Memory B cell (primary cell): ENCODE measurements at regions not wholly inside any gene's neighbourhood (a gene's known extent, or its start where the extent isn't known, plus 50 kb on each side); places are given as distances from the start of the nearest gene placed in this dataset.
"Not testable (repeated sequence)": the region's sequence is repeated elsewhere in the genome, so short reads cannot be mapped to it uniquely, and the experiment has no call there.

ENCODE experiments used
- ATAC-seq: fragments of 150-1000 bp; cut with Tn5 transposase; 2 replicates; pipeline ENCODE4 v1.10.0; 2021; ENCODE audit warnings: low read depth, mild to moderate bottlenecking, moderate library complexity
- DNase-seq, 2 donors: peaks; one replicate each; pipeline ENCODE4 v3.0.0; 2022; ENCODE audit warnings: low spot score in 2 of 2
- H3K27ac Mint-ChIP-seq: one replicate; pipeline ENCODE4 v1.8.0; 2022; ENCODE audit warnings: mild to moderate bottlenecking, moderate library complexity, mixed read lengths
- H3K27me3 Mint-ChIP-seq: one replicate; pipeline ENCODE4 v1.8.0; 2022; ENCODE audit warnings: mixed read lengths
- H3K36me3 Mint-ChIP-seq: one replicate; pipeline ENCODE4 v1.8.0; 2022; ENCODE audit warnings: mild to moderate bottlenecking, mixed read lengths
- H3K4me1 Mint-ChIP-seq: one replicate; pipeline ENCODE4 v1.8.0; 2022; ENCODE audit warnings: mixed read lengths
- H3K4me3 Mint-ChIP-seq: one replicate; pipeline ENCODE4 v1.8.0; 2022; ENCODE audit warnings: mild to moderate bottlenecking, moderate library complexity, mixed read lengths
- H3K9me3 Mint-ChIP-seq: one replicate; pipeline ENCODE4 v1.8.0; 2022; ENCODE audit warnings: mixed read lengths

DNA sequence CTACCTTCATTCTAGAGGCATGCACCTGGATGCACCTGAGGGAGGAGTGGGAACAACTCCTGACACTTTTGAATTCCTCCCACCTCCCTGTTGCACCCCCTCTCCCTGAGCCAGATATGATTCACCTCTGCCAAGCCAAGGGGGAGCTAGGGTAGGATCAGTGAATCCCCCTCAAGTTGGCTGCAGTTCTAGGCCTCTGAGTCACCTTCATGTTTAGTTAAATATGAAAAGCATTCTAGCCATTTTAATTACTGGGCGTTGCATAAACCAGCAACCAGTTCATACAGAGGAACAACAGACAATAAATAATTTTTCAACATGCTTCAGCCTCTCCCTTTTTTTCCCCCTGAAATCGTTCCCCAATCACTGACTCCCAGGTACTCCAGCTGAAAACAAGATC is 1440.2 kb downstream of the ADGRL3 start:
- DNase-seq, result no peak
- H3K27ac Mint-ChIP-seq, result no peak overlapping the region
- no peaks in the 10 kb centered on the region for H3K4me1 Mint-ChIP-seq
- no peaks in the 10 kb centered on the region for H3K27me3 Mint-ChIP-seq
- H3K4me3 Mint-ChIP-seq, result no peak overlapping the region
- H3K9me3 Mint-ChIP-seq, result peaks cover 2% of the 10 kb centered on the region
- H3K36me3 Mint-ChIP-seq, result no peaks in the 10 kb centered on the region
- no peak for ATAC-seq

GRCh38 chr4:62627671-62628070 is 1427.5 kb downstream of the ADGRL3 start:
- ATAC-seq (no peak), DNase-seq (no peak)
- Mint-ChIP-seq H3K9me3 (peaks cover 1% of the 10 kb centered on the region), H3K36me3 (no peaks in the 10 kb centered on the region), H3K27ac (no peak overlapping the region), H3K4me1 (no peaks in the 10 kb centered on the region), H3K4me3 (no peak overlapping the region), H3K27me3 (no peaks in the 10 kb centered on the region)

DNA sequence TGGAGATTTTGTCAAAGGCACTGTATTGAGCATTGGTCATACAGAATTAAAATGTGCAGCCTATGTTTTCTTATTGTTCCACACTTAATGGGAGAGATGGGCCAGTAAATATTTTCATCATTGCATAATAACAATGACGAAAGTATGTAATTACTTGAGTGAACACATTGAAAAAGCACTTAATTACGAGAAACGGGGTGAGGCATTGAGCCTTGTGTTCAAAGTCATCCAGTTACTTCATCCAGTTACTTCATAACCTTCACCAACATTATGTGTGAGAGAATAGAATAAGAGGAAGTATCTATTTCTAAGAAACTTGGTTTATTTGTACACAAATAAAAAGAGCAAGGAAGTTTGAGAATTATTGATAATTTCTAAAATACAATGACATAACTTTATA is 1427.0 kb downstream of the ADGRL3 start:
- no peak overlapping the region for H3K4me3 Mint-ChIP-seq
- DNase-seq (no peak), ATAC-seq (no peak)
- H3K4me1 Mint-ChIP-seq, result no peaks in the 10 kb centered on the region
- no peaks in the 10 kb centered on the region for H3K36me3 Mint-ChIP-seq
- no peak overlapping the region for H3K27ac Mint-ChIP-seq
- peaks cover 1% of the 10 kb centered on the region for H3K9me3 Mint-ChIP-seq
- no peaks in the 10 kb centered on the region for H3K27me3 Mint-ChIP-seq

GRCh38 chr4:62622089-62622488 is 1422.0 kb downstream of the ADGRL3 start:
- no peaks in the 10 kb centered on the region for H3K36me3 Mint-ChIP-seq
- H3K4me1 Mint-ChIP-seq, result no peaks in the 10 kb centered on the region

GRCh38 chr4:62619971-62620370 is 1419.8 kb downstream of the ADGRL3 start:
- H3K27me3 Mint-ChIP-seq, result no peaks in the 10 kb centered on the region
- ATAC-seq (no peak), DNase-seq (no peak)
- peaks cover 3% of the 10 kb centered on the region for H3K9me3 Mint-ChIP-seq
- H3K27ac Mint-ChIP-seq, result no peak overlapping the region
- H3K4me1 Mint-ChIP-seq, result no peaks in the 10 kb centered on the region
- no peak overlapping the region for H3K4me3 Mint-ChIP-seq
- H3K36me3 Mint-ChIP-seq, result no peaks in the 10 kb centered on the region

More at GRCh38 chr4:62622089-62622488, 1422.0 kb downstream of the ADGRL3 start:
- ATAC-seq, result no peak
- DNase-seq, result no peak
- H3K4me3 Mint-ChIP-seq, result no peak overlapping the region
- H3K9me3 Mint-ChIP-seq, result peaks cover 1% of the 10 kb centered on the region
- H3K27me3 Mint-ChIP-seq, result no peaks in the 10 kb centered on the region
- no peak overlapping the region for H3K27ac Mint-ChIP-seq

GRCh38 chr4:62618042-62618441 is 1417.9 kb downstream of the ADGRL3 start:
- Mint-ChIP-seq H3K27ac (no peak overlapping the region), H3K4me1 (no peaks in the 10 kb centered on the region), H3K4me3 (no peak overlapping the region), H3K36me3 (no peaks in the 10 kb centered on the region), H3K27me3 (no peaks in the 10 kb centered on the region), H3K9me3 (peaks cover 2% of the 10 kb centered on the region)
- ATAC-seq, result no peak
- no peak for DNase-seq

DNA sequence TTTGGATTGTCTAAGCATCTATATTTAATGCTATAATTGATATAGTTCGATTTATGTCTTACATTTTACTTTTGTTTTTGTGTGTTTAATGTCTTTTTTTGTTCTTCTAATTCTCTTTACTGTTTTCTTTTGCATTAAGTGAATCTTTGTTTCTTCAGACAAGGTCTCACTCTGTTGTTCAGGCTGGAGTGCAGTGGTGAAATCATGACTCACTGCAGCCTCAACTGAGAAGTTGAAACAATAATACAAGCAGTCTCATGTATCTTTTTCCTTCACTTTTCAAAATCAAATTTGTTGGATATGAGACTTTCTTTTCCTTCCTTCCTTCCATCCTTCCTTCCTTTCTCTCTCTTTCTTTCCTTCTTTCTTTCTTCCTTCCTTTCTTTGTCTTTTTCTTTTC is 1401.6 kb downstream of the ADGRL3 start:
- ATAC-seq, result no peak
- H3K36me3 Mint-ChIP-seq, result no peaks in the 10 kb centered on the region
- no peaks in the 10 kb centered on the region for H3K27me3 Mint-ChIP-seq
- H3K27ac Mint-ChIP-seq, result no peak overlapping the region
- no peak overlapping the region for H3K4me3 Mint-ChIP-seq
- peaks cover 2% of the 10 kb centered on the region for H3K9me3 Mint-ChIP-seq
- no peak for DNase-seq
- H3K4me1 Mint-ChIP-seq, result no peaks in the 10 kb centered on the region

DNA sequence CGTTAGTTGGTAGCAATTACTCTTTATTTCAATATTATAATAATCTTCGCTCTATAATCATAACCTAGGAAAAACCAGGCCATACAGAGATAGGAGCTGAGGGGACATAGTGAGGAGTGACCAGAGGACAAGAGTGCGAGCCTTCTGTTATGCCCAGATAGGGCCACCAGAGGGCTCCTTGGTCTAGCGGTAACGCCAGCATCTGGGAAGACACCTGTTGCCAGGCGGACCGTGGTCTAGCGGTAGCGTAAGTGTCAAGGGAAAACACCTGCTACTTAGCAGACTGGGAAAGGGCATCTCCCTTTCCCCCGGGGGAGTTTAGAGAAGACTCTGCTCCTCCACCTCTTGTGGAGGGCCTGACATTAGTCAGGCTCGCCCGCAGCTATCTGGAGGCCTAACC is 1395.1 kb downstream of the ADGRL3 start:
- H3K27ac Mint-ChIP-seq, H3K9me3 Mint-ChIP-seq, DNase-seq, H3K27me3 Mint-ChIP-seq, H3K4me3 Mint-ChIP-seq, ATAC-seq, H3K36me3 Mint-ChIP-seq, H3K4me1 Mint-ChIP-seq: not testable (repeated sequence)

DNA sequence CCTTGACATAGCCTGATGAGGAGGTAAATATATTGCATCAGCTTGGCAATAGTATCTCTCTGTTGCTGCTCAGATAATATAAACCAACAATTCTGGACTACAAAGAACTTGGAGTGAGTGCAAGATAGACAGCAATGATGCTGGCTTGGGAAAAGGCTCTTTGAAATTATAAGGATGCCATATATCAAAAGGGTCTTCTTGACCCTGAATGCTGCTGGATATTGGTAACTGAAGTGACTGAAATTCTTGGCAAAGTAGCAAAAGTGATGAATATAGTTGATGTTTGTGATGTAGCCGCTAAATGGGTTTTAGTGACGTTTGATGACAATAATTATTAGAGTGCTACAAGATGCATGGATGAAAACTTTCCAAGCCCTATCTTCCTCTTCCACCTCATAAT is 1391.6 kb downstream of the ADGRL3 start:
- ATAC-seq (no peak), DNase-seq (no peak)
- Mint-ChIP-seq H3K27ac (no peak overlapping the region), H3K4me3 (no peak overlapping the region), H3K36me3 (no peaks in the 10 kb centered on the region), H3K4me1 (no peaks in the 10 kb centered on the region), H3K9me3 (peaks cover 3% of the 10 kb centered on the region), H3K27me3 (no peaks in the 10 kb centered on the region)

DNA sequence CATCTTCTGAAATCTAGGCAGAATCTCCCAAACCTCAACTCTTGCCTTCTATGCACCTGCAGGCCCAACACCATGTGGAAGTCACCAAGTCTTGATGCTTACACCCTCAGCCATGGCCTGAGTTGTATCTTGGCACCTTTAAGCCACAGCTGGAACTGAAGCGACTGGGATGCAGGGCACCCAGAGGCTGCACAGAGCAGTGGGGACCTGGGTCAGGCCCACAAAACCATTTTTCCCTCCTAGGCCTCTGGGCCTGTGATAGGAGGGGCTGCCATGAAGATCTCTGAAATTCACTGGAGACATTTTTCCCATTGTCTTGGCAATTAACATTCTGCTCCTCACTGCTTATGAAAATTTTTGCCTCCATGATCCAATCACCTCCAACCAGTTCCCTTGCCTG is 1388.5 kb downstream of the ADGRL3 start:
- Mint-ChIP-seq H3K9me3 (peaks cover 3% of the 10 kb centered on the region), H3K27ac (no peak overlapping the region), H3K27me3 (no peaks in the 10 kb centered on the region), H3K36me3 (no peaks in the 10 kb centered on the region), H3K4me3 (no peak overlapping the region), H3K4me1 (no peaks in the 10 kb centered on the region)
- DNase-seq (no peak), ATAC-seq (no peak)

- Mint-ChIP-seq H3K4me1 (no peaks in the 10 kb centered on the region), H3K9me3 (peaks cover 8% of the 10 kb centered on the region), H3K4me3 (no peak overlapping the region), H3K27me3 (no peaks in the 10 kb centered on the region), H3K36me3 (no peaks in the 10 kb centered on the region), H3K27ac (no peak overlapping the region)
- ATAC-seq (no peak), DNase-seq (no peak)
Observed at GRCh38 chr4:62571494-62571893, 1371.4 kb downstream of the ADGRL3 start.

DNA sequence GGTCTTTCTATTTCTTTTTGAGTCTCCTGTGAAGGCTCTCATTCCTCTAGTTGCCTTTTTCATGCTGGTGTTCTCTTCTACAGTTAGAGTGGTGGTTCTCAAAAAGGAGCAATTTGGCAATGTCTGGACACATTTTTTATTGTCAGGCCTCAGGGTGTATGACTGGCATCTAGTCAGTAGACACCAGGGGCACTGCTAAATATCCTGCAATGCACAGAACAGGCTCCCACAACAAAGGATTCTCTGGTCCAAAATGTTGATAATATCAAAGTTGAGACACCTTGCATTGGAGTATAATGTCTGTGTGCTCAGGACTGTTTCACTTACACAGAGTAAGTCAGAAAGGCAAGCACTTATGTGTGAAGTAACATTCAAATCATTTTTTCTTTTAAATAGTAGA is 1360.7 kb downstream of the ADGRL3 start:
- Mint-ChIP-seq H3K9me3 (peaks cover 6% of the 10 kb centered on the region), H3K4me3 (no peak overlapping the region), H3K27me3 (no peaks in the 10 kb centered on the region), H3K27ac (no peak overlapping the region), H3K36me3 (no peaks in the 10 kb centered on the region), H3K4me1 (no peaks in the 10 kb centered on the region)
- no peak for DNase-seq
- ATAC-seq, result no peak

DNA sequence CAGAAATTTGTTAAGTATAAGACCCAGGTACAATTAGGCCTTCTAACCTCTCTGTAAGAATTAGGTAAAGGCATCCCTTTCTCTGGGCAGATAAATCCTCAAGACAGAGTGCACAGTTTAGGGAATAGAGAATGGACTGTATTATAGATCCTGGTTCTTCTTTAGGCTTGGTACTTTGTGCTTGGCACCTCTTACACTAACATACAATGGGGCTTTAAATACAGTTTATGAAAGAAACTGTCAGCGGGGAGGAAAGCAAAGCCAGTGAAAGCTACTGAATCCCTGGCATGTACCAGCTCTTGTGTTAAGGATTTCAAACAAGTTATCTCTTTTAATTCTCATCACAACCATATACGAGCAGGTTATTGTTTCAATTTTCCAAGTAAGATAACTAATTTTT is 1350.0 kb downstream of the ADGRL3 start:
- Mint-ChIP-seq H3K4me1 (no peaks in the 10 kb centered on the region), H3K27me3 (no peaks in the 10 kb centered on the region), H3K36me3 (no peaks in the 10 kb centered on the region), H3K4me3 (no peak overlapping the region), H3K27ac (no peak overlapping the region), H3K9me3 (peaks cover 4% of the 10 kb centered on the region)
- DNase-seq (no peak), ATAC-seq (no peak)

DNA sequence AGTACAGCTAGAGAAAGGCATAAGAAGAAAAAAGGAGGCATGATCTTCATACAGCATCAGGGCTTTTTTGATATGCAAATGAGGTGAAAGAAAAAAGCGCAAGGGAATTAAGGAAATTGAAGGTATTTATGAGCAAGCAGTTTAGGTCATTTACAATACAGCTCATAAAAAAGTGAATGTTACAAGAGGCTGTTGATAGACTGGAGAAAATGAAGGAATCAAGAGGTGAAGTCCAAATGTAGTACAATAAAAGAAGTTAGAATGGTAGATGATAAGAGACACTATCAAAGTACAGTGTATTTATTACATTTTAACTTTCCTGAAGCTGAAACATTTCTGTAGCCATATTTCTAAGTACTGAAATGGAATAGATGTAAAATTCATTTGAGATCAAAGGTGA is 1349.5 kb downstream of the ADGRL3 start:
- H3K9me3 Mint-ChIP-seq, result peaks cover 4% of the 10 kb centered on the region
- H3K27ac Mint-ChIP-seq, result no peak overlapping the region
- H3K36me3 Mint-ChIP-seq, result no peaks in the 10 kb centered on the region
- no peak overlapping the region for H3K4me3 Mint-ChIP-seq
- ATAC-seq (no peak), DNase-seq (no peak)
- H3K27me3 Mint-ChIP-seq, result no peaks in the 10 kb centered on the region
- no peaks in the 10 kb centered on the region for H3K4me1 Mint-ChIP-seq

DNA sequence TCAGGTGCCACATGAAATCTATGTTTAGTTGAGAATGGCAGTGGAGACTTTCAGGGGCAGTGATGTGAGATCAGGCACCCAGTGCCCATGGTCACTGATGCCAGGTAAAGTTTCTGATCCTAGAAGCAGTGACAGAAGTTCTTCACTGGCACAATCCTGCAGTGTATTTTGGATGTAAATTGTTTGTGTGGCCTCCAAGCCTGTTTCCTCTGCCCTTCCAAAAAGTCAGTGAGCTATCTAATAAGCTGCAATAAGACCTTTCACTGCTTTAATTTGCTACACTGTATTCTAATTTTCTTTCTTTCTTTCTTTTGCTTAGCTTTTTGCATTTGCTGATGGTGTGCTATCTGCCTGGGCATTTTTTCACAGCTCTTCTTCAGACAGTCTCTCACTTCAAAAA is 1348.6 kb downstream of the ADGRL3 start:
- H3K4me1 Mint-ChIP-seq, result no peaks in the 10 kb centered on the region
- ATAC-seq (no peak), DNase-seq (no peak)
- no peaks in the 10 kb centered on the region for H3K36me3 Mint-ChIP-seq
- no peaks in the 10 kb centered on the region for H3K27me3 Mint-ChIP-seq
- peaks cover 5% of the 10 kb centered on the region for H3K9me3 Mint-ChIP-seq
- no peak overlapping the region for H3K27ac Mint-ChIP-seq
- no peak overlapping the region for H3K4me3 Mint-ChIP-seq

GRCh38 chr4:62548108-62548524 is 1348.0 kb downstream of the ADGRL3 start:
- H3K9me3 Mint-ChIP-seq, result peaks cover 6% of the 10 kb centered on the region
- no peak overlapping the region for H3K4me3 Mint-ChIP-seq
- H3K27me3 Mint-ChIP-seq, result no peaks in the 10 kb centered on the region
- no peaks in the 10 kb centered on the region for H3K36me3 Mint-ChIP-seq
- ATAC-seq (no peak), DNase-seq (no peak)
- no peak overlapping the region for H3K27ac Mint-ChIP-seq
- no peaks in the 10 kb centered on the region for H3K4me1 Mint-ChIP-seq
